Bronchial epithelial cell (primary cell): ENCODE measurements at regions not wholly inside any gene's neighbourhood (a gene's known extent, or its start where the extent isn't known, plus 50 kb on each side); places are given as distances from the start of the nearest gene placed in this dataset.

Source experiments
- DNase-seq: peaks from one replicate; pipeline ENCODE4 v3.0.0-alpha.2; 2010; ENCODE audit warnings: low read depth
- FAIRE-seq: peaks from 2 replicates; lab custom pipeline; 2011; peaks lifted over from hg19 to GRCh38; lab: Jason Lieb, UNC
- H3K27me3 ChIP-seq: 2 replicates; pipeline ENCODE4 v1.5.1; 2011; ENCODE audit warnings: low read length; ENCODE audit not compliant: control insufficient read depth, insufficient read depth
- H3K36me3 ChIP-seq: 2 replicates; pipeline ENCODE4 v1.5.1; 2011; ENCODE audit warnings: low read length; ENCODE audit not compliant: control insufficient read depth, insufficient read depth
- H3K4me3 ChIP-seq: 2 replicates; pipeline ENCODE4 v1.5.1; 2011; ENCODE audit warnings: mild to moderate bottlenecking, low read depth, low read length, control low read depth
- CTCF ChIP-seq: IDR thresholded peaks from 2 replicates; pipeline ENCODE4 v1.5.1; 2011; ENCODE audit warnings: mild to moderate bottlenecking, moderate library complexity, low read length, control low read depth, inconsistent platforms; ENCODE audit not compliant: insufficient read depth, severe bottlenecking

GRCh38 chr10:78831461-78831860 lies 237.3 kb upstream of the ZMIZ1 start:
- no peak for FAIRE-seq
- Histone ChIP-seq H3K4me3 (no peak overlapping the region), H3K27me3 (peaks cover 1% of the 10 kb centered on the region), H3K36me3 (no peaks in the 10 kb centered on the region)
- DNase-seq, result no peak
- TF ChIP-seq CTCF, result no peak

- Histone ChIP-seq H3K27me3 (peaks cover 3% of the 10 kb centered on the region), H3K4me3 (no peak overlapping the region), H3K36me3 (no peaks in the 10 kb centered on the region)
- DNase-seq (no peak), FAIRE-seq (no peak)
- no peak for TF ChIP-seq CTCF
These were observed 236.5 kb upstream of the ZMIZ1 start for GRCh38 chr10:78832281-78832680.

- no peak for TF ChIP-seq CTCF
- H3K27me3 ChIP-seq, result peaks cover 8% of the 10 kb centered on the region
- no peak for FAIRE-seq
- H3K4me3 ChIP-seq, result no peak overlapping the region
- no peaks in the 10 kb centered on the region for H3K36me3 ChIP-seq
- no peak for DNase-seq
These were observed 230.6 kb upstream of the ZMIZ1 start for GRCh38 chr10:78838141-78838657.

GRCh38 chr10:78843495-78843894 lies 225.3 kb upstream of the ZMIZ1 start:
- Histone ChIP-seq H3K27me3 (peaks cover 6% of the 10 kb centered on the region), H3K36me3 (no peaks in the 10 kb centered on the region), H3K4me3 (no peak overlapping the region)
- DNase-seq (no peak), FAIRE-seq (no peak)
- no peak for TF ChIP-seq CTCF

- no peaks in the 10 kb centered on the region for H3K36me3 ChIP-seq
These were observed 223.7 kb upstream of the ZMIZ1 start for GRCh38 chr10:78844960-78845607.

More at GRCh38 chr10:78844960-78845607, 223.7 kb upstream of the ZMIZ1 start:
- no peak for TF ChIP-seq CTCF
- no peak for DNase-seq
- no peak for FAIRE-seq
- Histone ChIP-seq H3K27me3 (peaks cover 6% of the 10 kb centered on the region), H3K4me3 (no peak overlapping the region)
